Astrocyte of the cerebellum (primary cell): ENCODE measurements at regions not wholly inside any gene's neighbourhood (a gene's known extent, or its start where the extent isn't known, plus 50 kb on each side); places are given as distances from the start of the nearest gene placed in this dataset.
"Not testable (repeated sequence)": the region's sequence is repeated elsewhere in the genome, so short reads cannot be mapped to it uniquely, and the experiment has no call there.

Experiments used
- DNase-seq: peaks from one replicate; pipeline ENCODE4 v3.0.0-alpha.2; 2011; ENCODE audit warnings: low read depth
- H3K4me3 ChIP-seq: 2 replicates; pipeline ENCODE4 v1.5.1; 2011; ENCODE audit warnings: mild to moderate bottlenecking, low read depth, low read length, moderate library complexity
- CTCF ChIP-seq: IDR thresholded peaks from 2 replicates; pipeline ENCODE4 v1.5.1; 2012; ENCODE audit warnings: low read length, low read depth, moderate library complexity, mild to moderate bottlenecking; ENCODE audit errors: missing control alignments
- in situ Hi-C: cut with HindIII; loops from 2 replicates; pipeline ENCODE4 v1.10.0; 2017; ENCODE audit warnings: low sequenced_read_pairs

- no peak for TF ChIP-seq CTCF
- no peak for DNase-seq
- in situ Hi-C loops, result no loop called here
- H3K4me3 ChIP-seq, result no peak overlapping the region
Measured at GRCh38 chr12:128026696-128027574, 240.0 kb upstream of the TMEM132C start.

- no peak for DNase-seq
- in situ Hi-C loops, result no loop called here
- H3K4me3 ChIP-seq, result no peak overlapping the region
- no peak for TF ChIP-seq CTCF
Measured at GRCh38 chr12:128033473-128033872, 233.5 kb upstream of the TMEM132C start.

GRCh38 chr12:128040971-128041370, 226.0 kb upstream of the TMEM132C start:
- DNase-seq, result no peak
- TF ChIP-seq CTCF, result no peak
- H3K4me3 ChIP-seq, result no peak overlapping the region
- in situ Hi-C loops, result no loop called here

GRCh38 chr12:128042283-128042682, 224.7 kb upstream of the TMEM132C start:
- H3K4me3 ChIP-seq, in situ Hi-C loops, DNase-seq: not testable (repeated sequence)

GRCh38 chr12:128042825-128043224, 224.1 kb upstream of the TMEM132C start:
- TF ChIP-seq CTCF, result no peak
- in situ Hi-C loops, result no loop called here
- no peak for DNase-seq
- H3K4me3 ChIP-seq, result no peak overlapping the region

GRCh38 chr12:128043317-128043716, 223.7 kb upstream of the TMEM132C start:
- TF ChIP-seq CTCF, result no peak
- in situ Hi-C loops, result no loop called here
- DNase-seq, result no peak
- H3K4me3 ChIP-seq, result no peak overlapping the region

GRCh38 chr12:128047266-128048060, 219.5 kb upstream of the TMEM132C start:
- no peak for DNase-seq
- no peak overlapping the region for H3K4me3 ChIP-seq
- in situ Hi-C loops, result no loop called here
- no peak for TF ChIP-seq CTCF
